Sigmoid colon (tissue), 6 donors: ENCODE measurements at regions not wholly inside any gene's neighbourhood (a gene's known extent, or its start where the extent isn't known, plus 50 kb on each side); places are given as distances from the start of the nearest gene placed in this dataset.

ENCODE experiments used
- DNase-seq: peaks from one replicate; pipeline ENCODE4 v3.0.0-alpha.2; 2019
- H3K27ac ChIP-seq, 4 donors: fragments of 200-600 bp; sonication (generic); one replicate each; pipeline ENCODE4 v1.5.1; 2016 to 2019; ENCODE audit warnings: mild to moderate bottlenecking in 1 of 4
- H3K27me3 ChIP-seq, 3 donors: fragments of 200-600 bp; sonication (generic); one replicate each; pipeline ENCODE4 v1.5.1; 2019; ENCODE audit warnings: mild to moderate bottlenecking in 1 of 3
- H3K36me3 ChIP-seq, 4 donors: fragments of 200-600 bp; sonication (generic); one replicate each; pipeline ENCODE4 v1.5.1; 2016 to 2019
- H3K4me1 ChIP-seq, 4 donors: fragments of 200-600 bp; sonication (generic); one replicate each; pipeline ENCODE4 v1.5.1; 2017 to 2019
- H3K4me3 ChIP-seq, 4 donors: fragments of 200-600 bp; sonication (generic); one replicate each; pipeline ENCODE4 v1.5.1; 2017 to 2019; ENCODE audit warnings: mild to moderate bottlenecking in 2 of 4, moderate library complexity in 1 of 4
- H3K9me3 ChIP-seq, 4 donors: fragments of 200-600 bp in 3 of 4; sonication (generic) in 3 of 4; one replicate each; pipeline versions ENCODE4 v1.5.1 to v1.6.1; 2013 to 2019
- CTCF ChIP-seq, 4 experiments: fragments of 450-650 bp in 3 of 4; fragments of 200-600 bp in 1 of 4; IDR thresholded peaks; one replicate each; pipeline ENCODE4 v1.5.1; 2016 to 2019; ENCODE audit warnings: antibody characterized with exemption in 4 of 4, mild to moderate bottlenecking in 3 of 4, moderate library complexity in 2 of 4
- EP300 ChIP-seq, 4 donors: sonication (generic); formaldehyde crosslinking; IDR thresholded peaks; one replicate each; pipeline ENCODE4 v1.6.1; 2017; ENCODE audit warnings: antibody characterized with exemption in 4 of 4
- POLR2A ChIP-seq, 2 donors: fragments of 450-650 bp; IDR thresholded peaks; one replicate each; pipeline ENCODE4 v1.6.1; 2016; ENCODE audit warnings: antibody characterized with exemption in 2 of 2, mild to moderate bottlenecking in 2 of 2, moderate library complexity in 2 of 2
- POLR2AphosphoS5 ChIP-seq, 4 donors: sonication (generic); formaldehyde crosslinking; IDR thresholded peaks; one replicate each; pipeline ENCODE4 v1.6.1; 2017; ENCODE audit warnings: antibody characterized with exemption in 4 of 4
- WGBS, 2 donors: extraction: QIAGEN DNeasy Blood & Tissue Kit; methylation state at CpG; one replicate each; pipeline ENCODE4 v1.1.7; 2013; 5-methylcytosine and 5-hydroxymethylcytosine counted together
- intact Hi-C: fragments of 100-400 bp; cut with DNase I; formaldehyde crosslinking; loops from one replicate; pipeline ENCODE4 v1.15.1; 2023
- donor health status: healthy with polysubstance abuse.
- donor health status: healthy.

- Histone ChIP-seq H3K4me3 (no peak overlapping the region), H3K9me3 (no peaks in the 10 kb centered on the region), H3K27ac (no peak overlapping the region), H3K4me1 (peaks cover 0 to 15% (median 11%) of the 10 kb centered on the region in 4 donors), H3K27me3 (no peaks in the 10 kb centered on the region), H3K36me3 (no peaks in the 10 kb centered on the region)
- DNase-seq = no peak
- 77 to 94% methylated on average over 3 of the region's 3 CpGs for WGBS, 2 donors
- TF ChIP-seq CTCF (IDR thresholded peaks at IDR 0.05) (no peak), POLR2A (IDR thresholded peaks at IDR 0.05) (no peak), EP300 (IDR thresholded peaks at IDR 0.05) (no peak), POLR2AphosphoS5 (IDR thresholded peaks at IDR 0.05) (no peak)
- intact Hi-C loops = no loop called here
These were observed 346.9 kb downstream of the ZNF608 start for GRCh38 chr5:124399426-124399961.

GRCh38 chr5:124398460-124398859, 348.0 kb downstream of the ZNF608 start:
- Histone ChIP-seq H3K36me3 (no peaks in the 10 kb centered on the region), H3K27me3 (no peaks in the 10 kb centered on the region), H3K27ac (no peak overlapping the region), H3K4me1 (peaks cover 0 to 15% (median 11%) of the 10 kb centered on the region in 4 donors), H3K4me3 (no peak overlapping the region), H3K9me3 (no peaks in the 10 kb centered on the region)
- intact Hi-C loops = no loop called here
- TF ChIP-seq EP300 (IDR thresholded peaks at IDR 0.05) (no peak), CTCF (IDR thresholded peaks at IDR 0.05) (no peak), POLR2AphosphoS5 (IDR thresholded peaks at IDR 0.05) (no peak)
- 22 to 30% methylated on average over 2 of the region's 2 CpGs for WGBS, 2 donors
- DNase-seq = no peak

GRCh38 chr5:124397317-124397716, 349.1 kb downstream of the ZNF608 start:
- intact Hi-C loops = no loop called here

GRCh38 chr5:124395926-124396325, 350.5 kb downstream of the ZNF608 start:
- intact Hi-C loops = no loop called here
- WGBS, 2 donors = 68 to 94% methylated on average over 5 of the region's 5 CpGs
- Histone ChIP-seq H3K27me3 (no peaks in the 10 kb centered on the region), H3K27ac (no peak overlapping the region), H3K9me3 (no peaks in the 10 kb centered on the region), H3K36me3 (no peaks in the 10 kb centered on the region), H3K4me1 (peaks cover 0 to 8% (median 5%) of the 10 kb centered on the region in 4 donors), H3K4me3 (no peak overlapping the region)
- TF ChIP-seq EP300 (IDR thresholded peaks at IDR 0.05) (no peak), POLR2AphosphoS5 (IDR thresholded peaks at IDR 0.05) (no peak), CTCF (IDR thresholded peaks at IDR 0.05) (no peak), POLR2A (IDR thresholded peaks at IDR 0.05) (no peak)
- no peak for DNase-seq

More at GRCh38 chr5:124397317-124397716, 349.1 kb downstream of the ZNF608 start:
- Histone ChIP-seq H3K4me1 (peaks cover 0 to 14% (median 8%) of the 10 kb centered on the region in 4 donors), H3K27me3 (no peaks in the 10 kb centered on the region), H3K9me3 (no peaks in the 10 kb centered on the region), H3K27ac (no peak overlapping the region), H3K4me3 (no peak overlapping the region), H3K36me3 (no peaks in the 10 kb centered on the region)
- TF ChIP-seq POLR2A (IDR thresholded peaks at IDR 0.05) (no peak), CTCF (IDR thresholded peaks at IDR 0.05) (no peak)
- no peak for DNase-seq
- 93% methylated on average over 2 of the region's 2 CpGs for WGBS, 2 donors

DNA sequence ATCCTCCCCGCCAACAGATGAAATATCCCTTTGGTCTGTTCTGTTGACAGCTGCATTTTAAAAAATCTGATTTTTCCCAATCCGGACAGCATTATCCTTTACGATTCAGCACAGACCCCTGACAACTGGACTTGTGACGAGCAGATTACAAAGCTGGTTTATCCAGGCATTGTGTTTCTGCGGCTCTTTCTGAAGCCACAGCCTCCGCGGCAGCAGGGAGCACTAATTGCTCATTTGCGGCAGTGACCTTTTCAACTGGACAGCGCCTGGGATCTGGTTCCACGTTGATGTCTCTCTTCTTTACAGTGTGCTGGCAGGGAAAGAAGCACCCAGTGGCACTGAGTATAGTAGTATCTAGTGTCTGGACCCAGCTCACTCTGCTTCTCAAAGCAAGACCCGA, 351.2 kb downstream of the ZNF608 start:
- TF ChIP-seq POLR2AphosphoS5 (IDR thresholded peaks at IDR 0.05) (no peak), CTCF (IDR thresholded peaks at IDR 0.05) (no peak)
- no peak overlapping the region for H3K4me3 ChIP-seq
- no peaks in the 10 kb centered on the region for H3K27me3 ChIP-seq
- H3K27ac ChIP-seq = no peak overlapping the region
- H3K36me3 ChIP-seq = no peaks in the 10 kb centered on the region
- peaks cover 0 to 8% (median 5%) of the 10 kb centered on the region in 4 donors for H3K4me1 ChIP-seq
- WGBS, 2 donors = 80 to 82% methylated on average over 11 of the region's 11 CpGs
- no peak for DNase-seq
- peaks cover 0 to 5% (median 2%) of the 10 kb centered on the region in 4 donors for H3K9me3 ChIP-seq
- intact Hi-C loops = no loop called here
